WTC11 (cell line): ENCODE measurements at regions not wholly inside any gene's neighbourhood (a gene's known extent, or its start where the extent isn't known, plus 50 kb on each side); places are given as distances from the start of the nearest gene placed in this dataset.

ENCODE experiments used
- ATAC-seq: fragments of 200-7000 bp; cut with Tn5 transposase; 2 replicates; pipeline ENCODE4 v1.10.0; 2021; ENCODE audit warnings: mild to moderate bottlenecking, moderate library complexity
- CTCF ChIA-PET: fragments of 300-600 bp; sonication (Branson Sonifier 250); formaldehyde crosslinking; loops from one replicate; lab custom pipeline; 2021; ENCODE audit warnings: antibody characterized with exemption; lab: Charles Lee
- POLR2A ChIA-PET: fragments of 350-600 bp; sonication (Branson Sonifier 250); formaldehyde crosslinking; loops from one replicate; lab custom pipeline; 2021; ENCODE audit warnings: antibody characterized with exemption; lab: Charles Lee
- DNase-seq: peaks from one replicate; pipeline ENCODE4 v3.0.0; 2021; ENCODE audit warnings: low spot score
- H3K27ac Mint-ChIP-seq: 2 replicates; pipeline ENCODE4 v1.8.0; 2021; ENCODE audit warnings: mixed read lengths
- H3K27me3 Mint-ChIP-seq: 2 replicates; pipeline ENCODE4 v1.8.0; 2021; ENCODE audit warnings: low read depth, mild to moderate bottlenecking, moderate library complexity, mixed read lengths
- H3K36me3 Mint-ChIP-seq: 2 replicates; pipeline ENCODE4 v1.8.0; 2021; ENCODE audit warnings: mixed read lengths
- H3K4me1 Mint-ChIP-seq: 2 replicates; pipeline ENCODE4 v1.8.0; 2022; ENCODE audit warnings: mixed read lengths
- H3K4me3 Mint-ChIP-seq: 2 replicates; pipeline ENCODE4 v1.8.0; 2021; ENCODE audit warnings: mild to moderate bottlenecking, moderate library complexity, mixed read lengths
- H3K9me3 Mint-ChIP-seq: 2 replicates; pipeline ENCODE4 v1.8.0; 2021; ENCODE audit warnings: mixed read lengths
- AFF4 ChIP-seq: sonication (generic); formaldehyde crosslinking; IDR thresholded peaks from 2 replicates; pipeline ENCODE4 v1.8.1; 2023; ENCODE audit warnings: mild to moderate bottlenecking, missing genetic modification reagents, borderline replicate concordance
- ATF2 ChIP-seq: sonication (generic); formaldehyde crosslinking; IDR thresholded peaks from 2 replicates; pipeline ENCODE4 v1.8.1; 2022; ENCODE audit warnings: low read depth, missing genetic modification reagents, borderline replicate concordance
- CDX4 ChIP-seq: fragments of 250-450 bp; sonication (Bioruptor Pico); IDR thresholded peaks from 2 replicates; pipeline ENCODE4 v1.9.0; 2021; ENCODE audit warnings: moderate library complexity, mild to moderate bottlenecking, inconsistent platforms, borderline replicate concordance
- CREM ChIP-seq: sonication (generic); formaldehyde crosslinking; IDR thresholded peaks from 2 replicates; pipeline ENCODE4 v1.8.1; 2022; ENCODE audit warnings: mild to moderate bottlenecking, missing genetic modification reagents, moderate library complexity
- ESRRA ChIP-seq: sonication (generic); formaldehyde crosslinking; IDR thresholded peaks from 2 replicates; pipeline ENCODE4 v1.8.1; 2022; ENCODE audit warnings: mild to moderate bottlenecking, missing genetic modification reagents, borderline replicate concordance
- FOXJ3 ChIP-seq: sonication (generic); formaldehyde crosslinking; IDR thresholded peaks from 2 replicates; pipeline ENCODE4 v1.9.0; 2021; ENCODE audit warnings: missing genetic modification reagents, mild to moderate bottlenecking, borderline replicate concordance
- FOXK1 ChIP-seq: sonication (generic); formaldehyde crosslinking; IDR thresholded peaks from 2 replicates; pipeline ENCODE4 v1.8.0; 2022; ENCODE audit warnings: mild to moderate bottlenecking, moderate library complexity, missing genetic modification reagents
- FOXP4 ChIP-seq: sonication (generic); formaldehyde crosslinking; IDR thresholded peaks from 2 replicates; pipeline ENCODE4 v1.8.0; 2022; ENCODE audit warnings: mild to moderate bottlenecking, missing genetic modification reagents
- GABPB1 ChIP-seq: sonication (generic); formaldehyde crosslinking; IDR thresholded peaks from 2 replicates; pipeline ENCODE4 v1.8.1; 2023; ENCODE audit warnings: mild to moderate bottlenecking, missing genetic modification reagents
- HMGXB4 ChIP-seq: sonication (generic); formaldehyde crosslinking; IDR thresholded peaks from 2 replicates; pipeline ENCODE4 v1.8.1; 2023; ENCODE audit warnings: mild to moderate bottlenecking, moderate library complexity, missing genetic modification reagents
- IRF2 ChIP-seq: sonication (generic); formaldehyde crosslinking; IDR thresholded peaks from 2 replicates; pipeline ENCODE4 v1.8.0; 2022; ENCODE audit warnings: low read depth, missing genetic modification reagents, borderline replicate concordance
- JUN ChIP-seq: sonication (generic); formaldehyde crosslinking; IDR thresholded peaks from 2 replicates; pipeline ENCODE4 v1.8.0; 2023; ENCODE audit warnings: mild to moderate bottlenecking, missing genetic modification reagents
- NR1H2 ChIP-seq: sonication (generic); formaldehyde crosslinking; IDR thresholded peaks from 2 replicates; pipeline ENCODE4 v1.9.0; 2021; ENCODE audit warnings: mild to moderate bottlenecking, moderate library complexity, missing genetic modification reagents
- NR2C2 ChIP-seq: sonication (generic); formaldehyde crosslinking; IDR thresholded peaks from 2 replicates; pipeline ENCODE4 v1.8.0; 2022; ENCODE audit warnings: mild to moderate bottlenecking, missing genetic modification reagents
- NR3C1 ChIP-seq: sonication (generic); formaldehyde crosslinking; conservative IDR thresholded peaks from 2 replicates; pipeline ENCODE4 v1.8.1; 2023; ENCODE audit warnings: low read depth, mild to moderate bottlenecking, missing genetic modification reagents
- PRRX2 ChIP-seq: fragments of 250-450 bp; sonication (Bioruptor Pico); IDR thresholded peaks from 2 replicates; pipeline ENCODE4 v1.8.0; 2021; ENCODE audit warnings: mild to moderate bottlenecking
- ZMAT4 ChIP-seq: fragments of 250-450 bp; sonication (Bioruptor Pico); IDR thresholded peaks from 2 replicates; pipeline ENCODE4 v1.9.0; 2021; ENCODE audit warnings: mild to moderate bottlenecking
- ZNF121 ChIP-seq: sonication (generic); formaldehyde crosslinking; IDR thresholded peaks from 2 replicates; pipeline ENCODE4 v1.8.0; 2023; ENCODE audit warnings: missing genetic modification reagents
- ZNF219 ChIP-seq: sonication (generic); formaldehyde crosslinking; IDR thresholded peaks from 2 replicates; pipeline ENCODE4 v1.8.0; 2023; ENCODE audit warnings: missing genetic modification reagents, mild to moderate bottlenecking, borderline replicate concordance
- ZNF416 ChIP-seq: fragments of 250-450 bp; sonication (Bioruptor Pico); IDR thresholded peaks from 2 replicates; pipeline ENCODE4 v1.9.0; 2021; ENCODE audit warnings: mild to moderate bottlenecking, inconsistent platforms
- ZNF423 ChIP-seq: fragments of 250-450 bp; sonication (Bioruptor Pico); IDR thresholded peaks from 2 replicates; pipeline ENCODE4 v2.1.2; 2022; ENCODE audit warnings: mild to moderate bottlenecking, moderate library complexity
- ZNF425 ChIP-seq: fragments of 250-450 bp; sonication (Bioruptor Pico); conservative IDR thresholded peaks from 2 replicates; pipeline ENCODE4 v1.9.0; 2021; ENCODE audit warnings: mild to moderate bottlenecking

- ChIA-PET POLR2A (no interaction called here), CTCF (no interaction called here)
- Mint-ChIP-seq H3K4me1 (no peaks in the 10 kb centered on the region), H3K9me3 (peaks cover 4% of the 10 kb centered on the region; the same call in 1 of the 2 replicates), H3K4me3 (no peak overlapping the region), H3K27ac (no peak overlapping the region), H3K36me3 (no peaks in the 10 kb centered on the region), H3K27me3 (no peaks in the 10 kb centered on the region)
- no peak for DNase-seq
- TF ChIP-seq NR2C2 (CRISPR knock-in tag) (no peak), NR3C1 (CRISPR knock-in tag) (no peak), FOXK1 (no peak), FOXP4 (no peak), FOXJ3 (CRISPR knock-in tag) (no peak), ZNF423 (CRISPR knock-in tag) (no peak), ZNF219 (CRISPR knock-in tag) (no peak), CDX4 (CRISPR knock-in tag) (no peak), ZNF416 (CRISPR knock-in tag) (no peak), IRF2 (CRISPR knock-in tag) (no peak), ZNF121 (CRISPR knock-in tag) (no peak)
- ATAC-seq, result no peak
Measured at GRCh38 chr14:86619726-86620125, 1089.8 kb downstream of the FLRT2 start.

GRCh38 chr14:86613786-86614185, 1083.8 kb downstream of the FLRT2 start:
- Mint-ChIP-seq H3K36me3 (no peaks in the 10 kb centered on the region), H3K27ac (no peak overlapping the region), H3K4me3 (no peak overlapping the region), H3K4me1 (no peaks in the 10 kb centered on the region), H3K9me3 (no peaks in the 10 kb centered on the region), H3K27me3 (no peaks in the 10 kb centered on the region)
- POLR2A ChIA-PET, result no interaction called here
- ATAC-seq, result no peak
- DNase-seq, result no peak
- TF ChIP-seq ATF2 (CRISPR knock-in tag), result no peak
- TF ChIP-seq ZMAT4 (CRISPR knock-in tag), result no peak
- no peak for TF ChIP-seq JUN (CRISPR knock-in tag)
- TF ChIP-seq NR1H2 (CRISPR knock-in tag), result no peak
- no peak for TF ChIP-seq FOXJ3 (CRISPR knock-in tag)
- no peak for TF ChIP-seq ZNF425 (CRISPR knock-in tag)
- no peak for TF ChIP-seq AFF4
- no peak for TF ChIP-seq HMGXB4
- no peak for TF ChIP-seq IRF2 (CRISPR knock-in tag)
- TF ChIP-seq CREM (CRISPR knock-in tag), result no peak
- no peak for TF ChIP-seq PRRX2 (CRISPR knock-in tag)
- TF ChIP-seq GABPB1 (CRISPR knock-in tag), result no peak
- no peak for TF ChIP-seq ESRRA (CRISPR knock-in tag)
- CTCF ChIA-PET, result no interaction called here
